ENCODE measurements at regions not wholly inside any gene's neighbourhood (a gene's known extent, or its start where the extent isn't known, plus 50 kb on each side); places are given as distances from the start of the nearest gene placed in this dataset.

GRCh38 chr14:103194256-103195045, 71.2 kb downstream of the TNFAIP2 start (continued):
- TF ChIP-seq ARID5B (CRISPR knock-in tag; IDR thresholded peaks at IDR 0.05) (peak; percentile 46; the same call in 1 of the 2 replicates), FOXK1 (CRISPR knock-in tag; IDR thresholded peaks at IDR 0.05; ENCODE audit: borderline replicate concordance, low read depth) (peak; percentile 41; the same call in 1 of the 2 replicates), BCL6 (CRISPR knock-in tag; IDR thresholded peaks at IDR 0.05) (peak; percentile 99), CEBPB (IDR thresholded peaks at IDR 0.05; ENCODE audit: borderline replicate concordance, low read depth, low read length) (peak; percentile 95), GATAD2A (CRISPR knock-in tag; IDR thresholded peaks at IDR 0.05) (peak; percentile 45; the same call in 1 of the 2 replicates), RARA (CRISPR knock-in tag; IDR thresholded peaks at IDR 0.05) (peak; percentile 67), RXRB (CRISPR knock-in tag; IDR thresholded peaks at IDR 0.05; ENCODE audit: borderline replicate concordance) (peak; percentile 34; the same call in 1 of the 2 replicates), PBX3 (CRISPR knock-in tag; IDR thresholded peaks at IDR 0.05; ENCODE audit: borderline replicate concordance) (no peak), PATZ1 (CRISPR knock-in tag; IDR thresholded peaks at IDR 0.05) (peak; percentile 37; the same call in 1 of the 2 replicates), LRRFIP1 (CRISPR knock-in tag; conservative IDR thresholded peaks at IDR 0.05) (no peak)

Measured in HepG2 (cell line).